MM.1S (cell line): ENCODE measurements at regions not wholly inside any gene's neighbourhood (a gene's known extent, or its start where the extent isn't known, plus 50 kb on each side); places are given as distances from the start of the nearest gene placed in this dataset.

ENCODE experiments used
- DNase-seq: peaks from one replicate; pipeline ENCODE4 v3.0.0-alpha.2; 2015
- H2AFZ ChIP-seq: fragments of 300-600 bp; sonication (generic); 2 replicates; pipeline ENCODE4 v1.6.0; 2016; ENCODE audit warnings: antibody characterized with exemption, low read length
- H3F3A ChIP-seq: fragments of 300-600 bp; sonication (generic); 2 replicates; pipeline ENCODE4 v1.6.1; 2016; ENCODE audit warnings: mild to moderate bottlenecking, antibody characterized with exemption, low read length, moderate library complexity, mixed read lengths; ENCODE audit not compliant: insufficient read depth
- H3K27ac ChIP-seq: fragments of 300-600 bp; sonication (generic); 2 replicates; pipeline ENCODE4 v1.5.1; 2016; ENCODE audit warnings: mild to moderate bottlenecking, low read length
- H3K27me3 ChIP-seq: fragments of 300-600 bp; sonication (generic); replicated peaks from 2 replicates; pipeline ENCODE4 v1.6.0; 2016; ENCODE audit warnings: low read length; ENCODE audit not compliant: insufficient read depth
- H3K36me3 ChIP-seq: fragments of 300-600 bp; sonication (generic); replicated peaks from 2 replicates; pipeline ENCODE4 v1.6.1; 2016; ENCODE audit warnings: mild to moderate bottlenecking, low read length, mixed read lengths; ENCODE audit not compliant: insufficient read depth
- H3K4me1 ChIP-seq: fragments of 300-600 bp; sonication (generic); 2 replicates; pipeline ENCODE4 v1.6.1; 2016; ENCODE audit warnings: low read length, mixed read lengths
- H3K4me2 ChIP-seq: fragments of 300-600 bp; sonication (generic); 2 replicates; pipeline ENCODE4 v1.6.0; 2016; ENCODE audit warnings: low read depth, low read length
- H3K4me3 ChIP-seq: fragments of 300-600 bp; sonication (generic); 2 replicates; pipeline ENCODE4 v1.5.1; 2016; ENCODE audit warnings: low read length, mixed read lengths
- H3K79me2 ChIP-seq: fragments of 300-600 bp; sonication (generic); 2 replicates; pipeline ENCODE4 v1.6.1; 2016; ENCODE audit warnings: mixed run types, low read length, mixed read lengths
- H3K9ac ChIP-seq: fragments of 300-600 bp; sonication (generic); 2 replicates; pipeline ENCODE4 v1.6.1; 2016; ENCODE audit warnings: low read length, mixed read lengths
- H3K9me2 ChIP-seq: fragments of 300-600 bp; sonication (generic); replicated peaks from 2 replicates; pipeline ENCODE4 v1.6.1; 2016; ENCODE audit warnings: mild to moderate bottlenecking, low read length, mixed read lengths; ENCODE audit not compliant: insufficient read depth
- H3K9me3 ChIP-seq: fragments of 300-600 bp; sonication (generic); replicated peaks from 2 replicates; pipeline ENCODE4 v1.6.1; 2016; ENCODE audit warnings: mild to moderate bottlenecking, low read length, mixed read lengths; ENCODE audit not compliant: insufficient read depth
- H4K20me1 ChIP-seq: fragments of 300-600 bp; sonication (generic); 2 replicates; pipeline ENCODE4 v1.6.1; 2016; ENCODE audit warnings: mild to moderate bottlenecking, low read length, moderate library complexity, mixed read lengths; ENCODE audit not compliant: insufficient read depth
- EZH2 ChIP-seq: fragments of 300-600 bp; sonication (generic); optimal IDR thresholded peaks from 2 replicates; pipeline ENCODE3; 2017; ENCODE audit warnings: low read depth, mild to moderate bottlenecking, antibody characterized with exemption, low read length, mixed read lengths
- EZH2phosphoT487 ChIP-seq: fragments of 300-600 bp; sonication (generic); IDR thresholded peaks from 2 replicates; pipeline ENCODE4 v1.6.1; 2018; ENCODE audit warnings: antibody characterized with exemption, low read length
- TF ChIP-seq, protein P1 (sequence below): fragments of 300-600 bp; sonication (generic); IDR thresholded peaks from 2 replicates; pipeline ENCODE4 v1.5.1; 2016; ENCODE audit warnings: antibody characterized with exemption, low read length, mixed read lengths

DNA sequence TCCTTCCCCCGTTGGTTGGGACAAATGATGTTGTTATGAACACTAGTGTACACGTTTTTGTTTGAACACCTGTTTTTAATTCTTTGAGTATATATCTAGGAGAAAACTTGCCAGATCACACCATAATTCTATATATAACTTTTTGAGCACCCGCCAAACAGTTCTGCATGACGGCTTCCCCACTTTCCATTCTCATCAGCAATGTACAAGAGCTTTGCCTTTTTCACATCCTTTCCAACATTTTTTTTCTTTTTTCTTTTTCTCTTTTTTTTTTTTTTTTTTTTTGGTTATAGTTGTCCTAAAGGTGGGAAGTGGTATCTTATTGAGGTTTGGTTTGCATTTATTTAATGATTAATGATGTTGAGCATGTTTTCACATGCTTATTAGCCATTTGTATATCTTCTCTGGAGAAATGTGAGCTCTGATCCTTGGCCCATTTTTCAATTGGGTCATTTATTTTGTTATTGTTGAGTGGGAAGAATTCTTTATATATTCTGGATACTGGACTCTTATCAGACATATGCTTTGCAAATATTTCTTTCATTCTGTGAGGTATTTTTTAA is 86.9 kb upstream of the ZC3H15 start:
- no peak overlapping the region for H3K4me3 ChIP-seq
- H3K9me2 ChIP-seq: no peaks in the 10 kb centered on the region
- TF ChIP-seq EZH2: no peak
- TF ChIP-seq EZH2phosphoT487: no peak
- TF ChIP-seq, protein P1, sequence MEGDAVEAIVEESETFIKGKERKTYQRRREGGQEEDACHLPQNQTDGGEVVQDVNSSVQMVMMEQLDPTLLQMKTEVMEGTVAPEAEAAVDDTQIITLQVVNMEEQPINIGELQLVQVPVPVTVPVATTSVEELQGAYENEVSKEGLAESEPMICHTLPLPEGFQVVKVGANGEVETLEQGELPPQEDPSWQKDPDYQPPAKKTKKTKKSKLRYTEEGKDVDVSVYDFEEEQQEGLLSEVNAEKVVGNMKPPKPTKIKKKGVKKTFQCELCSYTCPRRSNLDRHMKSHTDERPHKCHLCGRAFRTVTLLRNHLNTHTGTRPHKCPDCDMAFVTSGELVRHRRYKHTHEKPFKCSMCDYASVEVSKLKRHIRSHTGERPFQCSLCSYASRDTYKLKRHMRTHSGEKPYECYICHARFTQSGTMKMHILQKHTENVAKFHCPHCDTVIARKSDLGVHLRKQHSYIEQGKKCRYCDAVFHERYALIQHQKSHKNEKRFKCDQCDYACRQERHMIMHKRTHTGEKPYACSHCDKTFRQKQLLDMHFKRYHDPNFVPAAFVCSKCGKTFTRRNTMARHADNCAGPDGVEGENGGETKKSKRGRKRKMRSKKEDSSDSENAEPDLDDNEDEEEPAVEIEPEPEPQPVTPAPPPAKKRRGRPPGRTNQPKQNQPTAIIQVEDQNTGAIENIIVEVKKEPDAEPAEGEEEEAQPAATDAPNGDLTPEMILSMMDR: no peak
- H3K27ac ChIP-seq: no peak overlapping the region
- no peaks in the 10 kb centered on the region for H3K9me3 ChIP-seq
- H3K27me3 ChIP-seq: no peaks in the 10 kb centered on the region
- H2AFZ ChIP-seq: no peak overlapping the region
- no peaks in the 10 kb centered on the region for H3K4me1 ChIP-seq
- H3F3A ChIP-seq: no peaks in the 10 kb centered on the region
- H3K9ac ChIP-seq: no peak overlapping the region
- no peak overlapping the region for H3K4me2 ChIP-seq
- DNase-seq: no peak
- no peaks in the 10 kb centered on the region for H3K36me3 ChIP-seq
- H4K20me1 ChIP-seq: no peaks in the 10 kb centered on the region
- no peaks in the 10 kb centered on the region for H3K79me2 ChIP-seq

DNA sequence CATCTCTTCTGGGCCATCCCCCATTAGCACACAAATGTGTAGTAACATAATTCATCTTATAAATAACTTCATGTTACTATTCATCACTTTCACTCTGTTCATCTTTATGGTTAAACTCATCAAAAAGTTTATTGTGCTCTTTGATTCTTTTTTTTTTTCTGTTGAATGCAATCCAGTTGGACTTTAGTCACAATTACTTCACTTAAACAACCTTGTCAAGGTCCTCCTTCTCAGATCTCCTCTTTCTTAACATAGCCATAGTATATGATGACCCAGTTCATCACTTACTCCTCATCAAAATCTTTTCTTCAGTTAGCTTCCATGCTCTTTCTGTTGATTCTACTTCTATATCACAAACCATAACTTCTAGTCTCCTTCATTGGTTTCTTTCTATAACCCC is 80.2 kb upstream of the ZC3H15 start:
- no peaks in the 10 kb centered on the region for H4K20me1 ChIP-seq
- H3K27me3 ChIP-seq: no peaks in the 10 kb centered on the region
- DNase-seq: no peak
- H3K9me3 ChIP-seq: no peaks in the 10 kb centered on the region
- TF ChIP-seq EZH2phosphoT487: no peak
- TF ChIP-seq, protein P1: no peak
- TF ChIP-seq EZH2: no peak
- H3K4me1 ChIP-seq: no peaks in the 10 kb centered on the region
- no peaks in the 10 kb centered on the region for H3K9me2 ChIP-seq
- H3K36me3 ChIP-seq: no peaks in the 10 kb centered on the region
- no peak overlapping the region for H3K4me2 ChIP-seq
- H3K4me3 ChIP-seq: no peak overlapping the region
- H3F3A ChIP-seq: no peaks in the 10 kb centered on the region
- no peak overlapping the region for H3K27ac ChIP-seq
- H3K79me2 ChIP-seq: no peaks in the 10 kb centered on the region
- H3K9ac ChIP-seq: no peak overlapping the region
- H2AFZ ChIP-seq: no peak overlapping the region

GRCh38 chr2:186407611-186408010 is 78.4 kb upstream of the ZC3H15 start:
- no peak for TF ChIP-seq EZH2phosphoT487
- TF ChIP-seq EZH2: no peak
- TF ChIP-seq, protein P1: no peak
- no peak overlapping the region for H3K4me2 ChIP-seq
- no peak overlapping the region for H3K9ac ChIP-seq
- no peak for DNase-seq
- H3K27me3 ChIP-seq: no peaks in the 10 kb centered on the region
- H3K36me3 ChIP-seq: no peaks in the 10 kb centered on the region
- no peak overlapping the region for H3K4me3 ChIP-seq
- H4K20me1 ChIP-seq: no peaks in the 10 kb centered on the region
- H3K9me3 ChIP-seq: no peaks in the 10 kb centered on the region
- H2AFZ ChIP-seq: no peak overlapping the region
- H3K4me1 ChIP-seq: no peaks in the 10 kb centered on the region
- H3K79me2 ChIP-seq: no peaks in the 10 kb centered on the region
- H3K27ac ChIP-seq: no peak overlapping the region
- H3K9me2 ChIP-seq: no peaks in the 10 kb centered on the region
- no peaks in the 10 kb centered on the region for H3F3A ChIP-seq
